Putamen (tissue), 1 donor: ENCODE measurements at regions not wholly inside any gene's neighbourhood (a gene's known extent, or its start where the extent isn't known, plus 50 kb on each side); places are given as distances from the start of the nearest gene placed in this dataset.
"Not testable (repeated sequence)": the region's sequence is repeated elsewhere in the genome, so short reads cannot be mapped to it uniquely, and the experiment has no call there.

ENCODE experiments used
- DNase-seq: peaks from one replicate; pipeline ENCODE4 v3.0.0-alpha.2; 2016; ENCODE audit warnings: low spot score

- DNase-seq: not testable (repeated sequence)
Observed at GRCh38 chr10:109729895-109730294, 193.4 kb downstream of the XPNPEP1 start.

- DNase-seq: no peak
Observed at GRCh38 chr10:109727436-109727835, 195.9 kb downstream of the XPNPEP1 start.

GRCh38 chr10:109726473-109726872 lies 196.8 kb downstream of the XPNPEP1 start:
- no peak for DNase-seq

GRCh38 chr10:109723305-109723704 lies 200.0 kb downstream of the XPNPEP1 start:
- DNase-seq: no peak

- no peak for DNase-seq
Observed at GRCh38 chr10:109721453-109722064, 201.8 kb downstream of the XPNPEP1 start.

- DNase-seq: peak; percentile 38
Observed at GRCh38 chr10:109706026-109706560, 217.2 kb downstream of the XPNPEP1 start.

- no peak for DNase-seq
Observed at GRCh38 chr10:109701633-109702215, 221.6 kb downstream of the XPNPEP1 start.

GRCh38 chr10:109698882-109699664 lies 224.2 kb downstream of the XPNPEP1 start:
- peak; percentile 1 for DNase-seq

- no peak for DNase-seq
Observed at GRCh38 chr10:109698086-109698485, 225.2 kb downstream of the XPNPEP1 start.

GRCh38 chr10:109696981-109697775 lies 226.1 kb downstream of the XPNPEP1 start:
- DNase-seq: no peak

- no peak for DNase-seq
Observed at GRCh38 chr10:109696462-109696861, 226.8 kb downstream of the XPNPEP1 start.

- no peak for DNase-seq
Observed at GRCh38 chr10:109695988-109696387, 227.3 kb downstream of the XPNPEP1 start.

GRCh38 chr10:109689785-109690184 lies 233.5 kb downstream of the XPNPEP1 start:
- no peak for DNase-seq

- no peak for DNase-seq
Observed at GRCh38 chr10:109679478-109679877, 243.8 kb downstream of the XPNPEP1 start.

- DNase-seq: no peak
Observed at GRCh38 chr10:109678857-109679256, 244.5 kb downstream of the XPNPEP1 start.

- DNase-seq: no peak
Observed at GRCh38 chr10:109676703-109677102, 246.6 kb downstream of the XPNPEP1 start.

- DNase-seq: no peak
Observed at GRCh38 chr10:109668703-109669102, 254.6 kb downstream of the XPNPEP1 start.

- DNase-seq: no peak
Observed at GRCh38 chr10:109668154-109668665, 255.1 kb downstream of the XPNPEP1 start.

- DNase-seq: no peak
Observed at GRCh38 chr10:109665321-109665720, 258.0 kb downstream of the XPNPEP1 start.

GRCh38 chr10:109664554-109664953 lies 258.8 kb downstream of the XPNPEP1 start:
- no peak for DNase-seq

- DNase-seq: no peak
Observed at GRCh38 chr10:109663122-109663521, 260.2 kb downstream of the XPNPEP1 start.

- not testable (repeated sequence) for DNase-seq
Observed at GRCh38 chr10:109652612-109653011, 270.7 kb downstream of the XPNPEP1 start.
